ENCODE measurements at regions not wholly inside any gene's neighbourhood (a gene's known extent, or its start where the extent isn't known, plus 50 kb on each side); places are given as distances from the start of the nearest gene placed in this dataset.

GRCh38 chr13:104705031-104705750 is 1639.0 kb upstream of the SLC10A2 start:
- WGBS (ENCODE audit: low lambda C conversion rate, missing lambda C conversion rate), result 91% methylated on average over 7 of the region's 7 CpGs
- H3K27ac ChIP-seq, result no peak overlapping the region
- no peak for DNase-seq (ENCODE audit: low spot score)

GRCh38 chr13:104701591-104701990 is 1635.4 kb upstream of the SLC10A2 start:
- 77% methylated on average over 3 of the region's 3 CpGs for WGBS (ENCODE audit: low lambda C conversion rate, missing lambda C conversion rate)
- no peak overlapping the region for H3K4me2 ChIP-seq
- H3K4me3 ChIP-seq, result no peak overlapping the region
- no peaks in the 10 kb centered on the region for H3K27me3 ChIP-seq
- no peaks in the 10 kb centered on the region for H3K9me3 ChIP-seq (ENCODE audit: low read depth)
- H3K27ac ChIP-seq, result no peak overlapping the region
- no peaks in the 10 kb centered on the region for H4K20me1 ChIP-seq (ENCODE audit: insufficient read depth, poor library complexity, severe bottlenecking)
- H3K79me2 ChIP-seq, result no peaks in the 10 kb centered on the region
- no peak overlapping the region for H2AFZ ChIP-seq
- no peak for TF ChIP-seq EZH2phosphoT487 (IDR thresholded peaks at IDR 0.05; ENCODE audit: low read depth, severe bottlenecking, unreplicated experiment)
- no peak for TF ChIP-seq CTCF (IDR thresholded peaks at IDR 0.05; ENCODE audit: poor library complexity)
- no peak for TF ChIP-seq EZH2 (IDR thresholded peaks at IDR 0.05; ENCODE audit: borderline replicate concordance)
- H3K4me1 ChIP-seq (ENCODE audit: insufficient read depth), result no peaks in the 10 kb centered on the region
- DNase-seq (ENCODE audit: low spot score), result no peak
- no peaks in the 10 kb centered on the region for H3K36me3 ChIP-seq (replicated peaks; ENCODE audit: insufficient read depth, low read depth)
- no peaks in the 10 kb centered on the region for H3K9me2 ChIP-seq (replicated peaks; ENCODE audit: insufficient read depth)

More at GRCh38 chr13:104705031-104705750, 1639.0 kb upstream of the SLC10A2 start:
- no peaks in the 10 kb centered on the region for H3K4me1 ChIP-seq (ENCODE audit: insufficient read depth)
- TF ChIP-seq EZH2phosphoT487 (IDR thresholded peaks at IDR 0.05; ENCODE audit: low read depth, severe bottlenecking, unreplicated experiment) (no peak), CTCF (IDR thresholded peaks at IDR 0.05; ENCODE audit: poor library complexity) (no peak), EZH2 (IDR thresholded peaks at IDR 0.05; ENCODE audit: borderline replicate concordance) (no peak)
- H3K79me2 ChIP-seq, result no peaks in the 10 kb centered on the region
- H3K27me3 ChIP-seq, result no peaks in the 10 kb centered on the region
- H3K9me3 ChIP-seq (ENCODE audit: low read depth), result no peaks in the 10 kb centered on the region
- H3K4me3 ChIP-seq, result no peak overlapping the region
- no peak overlapping the region for H2AFZ ChIP-seq
- H3K4me2 ChIP-seq, result no peak overlapping the region
- H3K36me3 ChIP-seq (replicated peaks; ENCODE audit: insufficient read depth, low read depth), result no peaks in the 10 kb centered on the region
- H3K9me2 ChIP-seq (replicated peaks; ENCODE audit: insufficient read depth), result no peaks in the 10 kb centered on the region
- no peaks in the 10 kb centered on the region for H4K20me1 ChIP-seq (ENCODE audit: insufficient read depth, poor library complexity, severe bottlenecking)

- H3K4me3 ChIP-seq, result no peak overlapping the region
- no peak overlapping the region for H2AFZ ChIP-seq
- no peaks in the 10 kb centered on the region for H4K20me1 ChIP-seq (ENCODE audit: insufficient read depth, poor library complexity, severe bottlenecking)
- TF ChIP-seq EZH2 (IDR thresholded peaks at IDR 0.05; ENCODE audit: borderline replicate concordance), result no peak
- TF ChIP-seq CTCF (IDR thresholded peaks at IDR 0.05; ENCODE audit: poor library complexity), result no peak
- no peak for TF ChIP-seq EZH2phosphoT487 (IDR thresholded peaks at IDR 0.05; ENCODE audit: low read depth, severe bottlenecking, unreplicated experiment)
- no peak overlapping the region for H3K27ac ChIP-seq
- no peaks in the 10 kb centered on the region for H3K9me3 ChIP-seq (ENCODE audit: low read depth)
- H3K4me1 ChIP-seq (ENCODE audit: insufficient read depth), result no peaks in the 10 kb centered on the region
- DNase-seq (ENCODE audit: low spot score), result no peak
- H3K79me2 ChIP-seq, result no peaks in the 10 kb centered on the region
- no peaks in the 10 kb centered on the region for H3K36me3 ChIP-seq (replicated peaks; ENCODE audit: insufficient read depth, low read depth)
- H3K27me3 ChIP-seq, result no peaks in the 10 kb centered on the region
- no peaks in the 10 kb centered on the region for H3K9me2 ChIP-seq (replicated peaks; ENCODE audit: insufficient read depth)
- H3K4me2 ChIP-seq, result no peak overlapping the region
These were observed 1628.2 kb upstream of the SLC10A2 start for GRCh38 chr13:104694397-104694796.

Measured in hepatocyte (in vitro differentiated cells).